Ovary (tissue), 3 donors: ENCODE measurements at regions not wholly inside any gene's neighbourhood (a gene's known extent, or its start where the extent isn't known, plus 50 kb on each side); places are given as distances from the start of the nearest gene placed in this dataset.

ENCODE experiments used
- CTCF ChIP-seq, 3 donors: fragments of 450-650 bp in 2 of 3; fragments of 200-600 bp in 1 of 3; IDR thresholded peaks; one replicate each; pipeline versions ENCODE4 v1.5.1 to v1.8.0; 2016 to 2022; ENCODE audit warnings: antibody characterized with exemption in 3 of 3, mild to moderate bottlenecking in 1 of 3
- POLR2A ChIP-seq: fragments of 450-650 bp; IDR thresholded peaks from one replicate; pipeline ENCODE4 v1.6.1; 2017; ENCODE audit warnings: antibody characterized with exemption, mild to moderate bottlenecking, moderate library complexity
- donor health status: DM: no; HTN: no; CAD: no.

- TF ChIP-seq CTCF (IDR thresholded peaks at IDR 0.05) (no peak), POLR2A (no peak)
These were observed 384.2 kb downstream of the EFNA5 start for GRCh38 chr5:107286447-107287098.
